HL-60/S4 (cell line): ENCODE measurements at regions not wholly inside any gene's neighbourhood (a gene's known extent, or its start where the extent isn't known, plus 50 kb on each side); places are given as distances from the start of the nearest gene placed in this dataset.

Experiments used
- in situ Hi-C: fragments of 300-500 bp; cut with MboI; formaldehyde crosslinking; loops from 2 replicates; pipeline ENCODE4 v1.14.3; 2022; ENCODE audit warnings: low sequenced_read_pairs

GRCh38 chr15:39426552-39427532 is 154.0 kb upstream of the THBS1 start:
- in situ Hi-C loops: no loop called here

GRCh38 chr15:39427705-39428104 is 153.2 kb upstream of the THBS1 start:
- in situ Hi-C loops: no loop called here

DNA sequence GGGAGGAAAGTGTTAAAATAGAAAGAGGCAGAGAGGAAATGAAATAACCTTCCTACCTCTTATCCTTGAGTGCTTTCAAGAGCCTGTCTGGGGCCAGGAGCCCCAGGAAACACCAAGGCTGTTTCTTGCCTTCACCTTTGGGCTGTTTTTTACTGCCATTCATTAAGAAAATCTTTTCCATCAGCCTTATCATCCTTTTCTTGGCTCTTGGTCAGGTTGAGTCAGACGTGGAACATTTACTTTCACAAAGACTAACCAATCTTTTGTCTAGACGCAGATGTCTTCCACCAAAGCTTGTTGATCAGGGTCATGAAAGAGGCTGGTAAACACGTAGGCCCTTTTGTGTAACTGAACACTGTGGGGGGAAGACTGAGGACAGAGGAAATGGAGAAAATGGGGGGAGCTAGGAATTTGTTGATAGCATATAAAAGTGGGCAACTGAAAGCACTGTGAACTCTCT is 151.0 kb upstream of the THBS1 start:
- in situ Hi-C loops: no loop called here

DNA sequence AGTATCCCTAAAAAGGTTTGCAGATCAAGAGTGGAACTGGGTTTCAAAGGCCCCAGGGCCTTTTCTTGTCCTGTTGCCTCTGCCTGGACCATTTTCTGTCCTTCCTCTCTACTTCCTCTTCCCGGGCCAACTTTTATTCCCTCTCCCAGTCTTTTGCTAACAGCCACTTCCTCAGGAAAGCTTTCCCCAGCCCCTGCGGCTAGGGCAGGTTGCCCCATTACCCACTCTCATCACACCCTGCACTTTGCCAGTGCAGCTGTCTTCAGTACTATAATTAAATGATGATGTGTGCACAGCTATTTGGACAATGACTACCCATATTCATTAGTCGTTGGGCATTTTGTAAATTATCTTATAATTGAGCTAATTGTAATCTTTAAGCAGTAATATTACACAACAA is 150.5 kb upstream of the THBS1 start:
- in situ Hi-C loops: no loop called here

DNA sequence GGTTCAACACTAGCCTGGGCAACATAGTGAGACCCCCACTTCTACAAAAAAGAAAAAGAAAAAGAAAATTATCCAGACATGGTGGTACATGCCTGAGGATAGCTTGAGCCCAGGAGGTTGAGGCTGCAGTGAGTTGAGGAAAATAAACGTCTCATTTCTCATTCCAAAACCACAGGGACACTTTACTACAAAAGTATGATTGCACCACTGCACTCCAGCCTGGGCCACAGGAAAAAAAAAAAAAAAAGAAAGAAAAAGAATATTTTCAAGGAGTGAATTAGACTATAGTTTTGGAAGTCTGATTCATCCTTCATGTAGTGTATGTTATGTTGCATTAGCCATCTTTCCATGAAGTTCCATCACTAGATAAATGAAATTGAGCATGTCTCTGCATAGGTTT is 149.5 kb upstream of the THBS1 start:
- in situ Hi-C loops: no loop called here

DNA sequence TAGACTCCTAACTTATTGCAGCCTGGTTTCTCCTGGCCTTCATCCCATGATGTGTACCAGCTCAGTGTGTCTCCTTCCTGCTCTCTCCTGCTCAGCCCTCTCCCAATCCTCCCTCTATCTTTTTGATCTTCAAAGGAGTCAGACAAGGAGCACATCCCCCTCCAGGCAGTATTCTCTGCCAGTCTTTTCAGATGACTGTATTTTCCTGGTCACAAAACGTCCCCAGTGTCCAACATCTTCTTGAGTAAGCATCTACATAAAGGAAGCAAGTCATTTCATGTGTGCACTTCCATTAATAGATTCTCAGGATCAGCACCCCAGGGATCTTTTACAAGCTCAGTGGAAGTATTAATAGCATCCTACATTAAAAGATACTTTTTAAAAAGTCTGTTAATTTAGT is 148.9 kb upstream of the THBS1 start:
- in situ Hi-C loops: no loop called here

DNA sequence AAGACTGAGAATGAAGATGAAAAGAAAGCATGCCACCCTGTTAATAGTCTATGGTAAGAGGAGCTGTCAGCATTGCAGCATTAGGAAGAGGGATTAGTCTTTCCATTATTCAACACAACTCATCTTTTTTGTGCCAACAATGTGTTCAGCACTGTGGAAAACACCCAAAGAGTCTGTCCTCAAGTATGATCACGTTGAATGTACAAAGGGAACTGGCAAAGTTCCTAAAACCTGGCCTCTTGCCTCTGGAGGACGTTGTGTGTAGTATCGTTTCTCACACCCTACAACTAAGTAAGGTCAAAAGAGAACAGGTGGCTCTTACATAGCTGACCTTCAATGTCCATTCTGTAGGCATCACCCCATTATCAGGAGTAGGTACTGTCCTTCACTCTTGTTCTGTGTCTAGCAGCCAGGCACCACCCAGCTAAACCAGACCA is 147.9 kb upstream of the THBS1 start:
- in situ Hi-C loops: no loop called here

- in situ Hi-C loops: no loop called here
Measured at GRCh38 chr15:39433376-39433775, 147.5 kb upstream of the THBS1 start.

- in situ Hi-C loops: no loop called here
Measured at GRCh38 chr15:39434163-39434562, 146.7 kb upstream of the THBS1 start.

- in situ Hi-C loops: no loop called here
Measured at GRCh38 chr15:39434751-39435238, 146.1 kb upstream of the THBS1 start.

- in situ Hi-C loops: no loop called here
Measured at GRCh38 chr15:39435244-39435643, 145.6 kb upstream of the THBS1 start.

- in situ Hi-C loops: no loop called here
Measured at GRCh38 chr15:39438260-39438659, 142.6 kb upstream of the THBS1 start.

GRCh38 chr15:39438799-39439592 is 141.9 kb upstream of the THBS1 start:
- in situ Hi-C loops: no loop called here

DNA sequence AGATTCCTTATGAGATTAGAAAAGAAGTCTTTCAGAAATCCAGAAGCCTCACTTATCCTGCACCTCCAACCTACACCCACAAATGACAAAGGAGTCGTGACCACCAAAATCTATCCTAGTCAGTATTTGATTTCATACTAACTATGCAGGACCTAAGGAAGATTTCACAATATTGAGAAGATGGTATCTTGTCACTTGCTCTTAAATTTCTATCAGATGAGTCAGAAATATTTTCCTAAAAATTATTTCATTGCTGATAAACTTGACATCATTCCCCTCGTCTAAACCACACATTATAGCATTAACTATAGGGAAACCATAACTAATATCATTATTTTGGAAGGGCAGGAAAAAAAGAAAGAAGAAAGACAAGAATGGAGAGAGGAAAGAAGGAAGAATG is 138.0 kb upstream of the THBS1 start:
- in situ Hi-C loops: no loop called here

DNA sequence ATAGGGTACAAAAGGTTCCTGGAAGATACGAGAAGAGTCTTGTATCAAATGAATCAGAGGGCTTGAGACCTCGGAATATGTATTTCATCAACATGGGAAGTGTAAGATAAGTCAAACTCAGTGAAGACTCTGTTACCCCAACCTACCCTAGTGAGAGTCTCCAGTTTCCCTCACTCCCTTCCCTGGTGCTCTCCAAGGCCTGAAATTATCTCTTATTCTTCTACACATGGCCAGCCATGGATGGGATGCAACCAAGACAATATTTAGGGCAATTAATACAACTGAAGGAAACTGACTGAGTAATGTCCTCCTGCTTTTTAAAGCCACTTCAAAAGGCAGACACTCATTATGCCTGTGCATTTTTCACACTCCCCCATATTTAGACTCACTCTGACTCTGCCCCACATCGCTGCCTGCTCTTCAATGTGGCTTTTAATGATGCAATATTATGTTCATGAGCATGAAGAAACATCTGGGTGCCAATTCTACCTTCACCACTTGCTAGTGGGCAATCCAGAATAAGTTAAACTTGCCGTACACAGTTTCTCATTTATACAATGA is 137.1 kb upstream of the THBS1 start:
- in situ Hi-C loops: no loop called here

GRCh38 chr15:39444735-39445470 is 136.0 kb upstream of the THBS1 start:
- in situ Hi-C loops: no loop called here

GRCh38 chr15:39445931-39446330 is 134.9 kb upstream of the THBS1 start:
- in situ Hi-C loops: no loop called here

GRCh38 chr15:39447346-39447745 is 133.5 kb upstream of the THBS1 start:
- in situ Hi-C loops: no loop called here

DNA sequence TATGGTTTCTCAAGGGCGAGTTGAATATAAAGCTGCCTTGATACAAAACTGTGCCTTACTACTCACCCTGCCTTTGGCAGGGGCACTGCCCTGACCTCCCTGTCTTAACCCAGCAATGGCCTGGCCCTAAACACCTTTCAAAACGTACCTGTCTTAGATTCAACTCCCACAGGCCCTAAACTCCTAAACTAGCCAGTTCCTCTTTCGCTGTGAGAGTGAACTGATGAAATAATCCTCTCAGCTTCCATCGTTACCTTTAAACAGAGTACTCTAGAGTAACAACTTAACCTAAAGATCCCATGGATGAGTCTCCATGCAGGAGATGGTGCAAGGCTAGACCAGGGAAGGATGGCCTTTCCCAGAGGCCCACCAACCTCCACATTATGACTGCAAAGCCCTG is 133.0 kb upstream of the THBS1 start:
- in situ Hi-C loops: no loop called here

DNA sequence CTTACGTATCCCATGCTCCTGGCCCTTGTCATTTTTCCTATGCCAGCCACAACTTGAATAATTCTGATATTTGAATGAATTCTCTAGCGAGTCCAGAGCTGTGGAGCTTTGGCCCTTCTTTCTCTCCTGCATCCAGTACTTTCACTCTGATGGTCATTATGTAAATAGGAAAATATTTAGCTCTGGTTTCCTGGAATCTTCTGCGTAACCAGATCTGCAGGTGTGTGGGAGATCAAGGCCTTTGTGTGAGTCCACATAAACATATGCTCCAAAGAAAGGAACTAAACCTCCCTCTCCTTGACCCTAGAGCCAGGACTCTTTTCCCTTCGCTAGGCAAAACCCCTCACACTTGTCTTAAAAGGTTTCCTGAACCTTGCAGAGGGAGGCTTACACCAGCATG is 132.5 kb upstream of the THBS1 start:
- in situ Hi-C loops: no loop called here
